Muscle of leg (tissue), 3 donors: ENCODE measurements at regions not wholly inside any gene's neighbourhood (a gene's known extent, or its start where the extent isn't known, plus 50 kb on each side); places are given as distances from the start of the nearest gene placed in this dataset.
A peak's percentile ranks its signal among the peaks of the same experiment; 100 is the strongest.
"Not testable (repeated sequence)": the region's sequence is repeated elsewhere in the genome, so short reads cannot be mapped to it uniquely, and the experiment has no call there.

Source experiments
- DNase-seq: peaks from one replicate; pipeline ENCODE4 v3.0.0; 2013
- H3K27ac ChIP-seq: one replicate; pipeline ENCODE4 v1.5.1; 2013; ENCODE audit warnings: mild to moderate bottlenecking, low read length, control low read depth
- H3K27me3 ChIP-seq: one replicate; pipeline ENCODE4 v1.6.1; 2013; ENCODE audit warnings: low read length; ENCODE audit not compliant: control insufficient read depth, insufficient read depth
- H3K36me3 ChIP-seq: one replicate; pipeline ENCODE4 v1.6.1; 2013; ENCODE audit warnings: low read length; ENCODE audit not compliant: control insufficient read depth, insufficient read depth
- H3K4me1 ChIP-seq: one replicate; pipeline ENCODE4 v1.6.1; 2013; ENCODE audit warnings: low read length; ENCODE audit not compliant: control insufficient read depth, insufficient read depth
- H3K4me3 ChIP-seq: one replicate; pipeline ENCODE4 v1.5.1; 2013; ENCODE audit warnings: low read length, control low read depth
- H3K9me3 ChIP-seq: replicated peaks from 2 replicates; pipeline ENCODE4 v1.6.1; 2013; ENCODE audit warnings: low read depth, low read length; ENCODE audit not compliant: control insufficient read depth
- WGBS: methylation state at CpG from one replicate; pipeline ENCODE4 v1.1.5; 2013; ENCODE audit warnings: missing lambda C conversion rate; ENCODE audit not compliant: insufficient coverage; 5-methylcytosine and 5-hydroxymethylcytosine counted together

GRCh38 chr9:26673261-26673660, 219.3 kb downstream of the CAAP1 start:
- Histone ChIP-seq H3K4me1 (no peaks in the 10 kb centered on the region), H3K27ac (no peak overlapping the region), H3K36me3 (no peaks in the 10 kb centered on the region), H3K27me3 (no peaks in the 10 kb centered on the region), H3K4me3 (no peak overlapping the region), H3K9me3 (no peaks in the 10 kb centered on the region)
- no peak for DNase-seq

- Histone ChIP-seq H3K36me3 (no peaks in the 10 kb centered on the region), H3K4me1 (no peaks in the 10 kb centered on the region), H3K9me3 (no peaks in the 10 kb centered on the region), H3K27me3 (no peaks in the 10 kb centered on the region), H3K27ac (no peak overlapping the region), H3K4me3 (no peak overlapping the region)
- DNase-seq: peak; percentile 40
- WGBS: 86% methylated on average over 2 of the region's 5 CpGs
Measured at GRCh38 chr9:26669701-26670670, 222.6 kb downstream of the CAAP1 start.

- no peaks in the 10 kb centered on the region for H3K27me3 ChIP-seq
- H3K9me3 ChIP-seq: no peaks in the 10 kb centered on the region
- no peaks in the 10 kb centered on the region for H3K4me1 ChIP-seq
- H3K4me3 ChIP-seq: no peak overlapping the region
- no peak overlapping the region for H3K27ac ChIP-seq
- no peaks in the 10 kb centered on the region for H3K36me3 ChIP-seq
- DNase-seq: peak; percentile 39
- WGBS: no CpG with 5 or more reads among the region's 1 CpG
Measured at GRCh38 chr9:26667882-26668281, 224.7 kb downstream of the CAAP1 start.

GRCh38 chr9:26665666-26666065, 226.9 kb downstream of the CAAP1 start:
- Histone ChIP-seq H3K27ac (no peak overlapping the region), H3K4me3 (no peak overlapping the region), H3K4me1 (no peaks in the 10 kb centered on the region), H3K36me3 (no peaks in the 10 kb centered on the region), H3K9me3 (no peaks in the 10 kb centered on the region), H3K27me3 (no peaks in the 10 kb centered on the region)
- WGBS: 45% methylated on average over 3 of the region's 3 CpGs
- no peak for DNase-seq

GRCh38 chr9:26664087-26664773, 228.4 kb downstream of the CAAP1 start:
- H3K4me3 ChIP-seq, H3K27ac ChIP-seq, H3K4me1 ChIP-seq, DNase-seq, H3K27me3 ChIP-seq, H3K36me3 ChIP-seq, H3K9me3 ChIP-seq: not testable (repeated sequence)
- 97% methylated on average over 39 of the region's 49 CpGs for WGBS

- no peaks in the 10 kb centered on the region for H3K27me3 ChIP-seq
- DNase-seq: no peak
- H3K4me3 ChIP-seq: no peak overlapping the region
- no CpG with 5 or more reads among the region's 1 CpG for WGBS
- no peak overlapping the region for H3K27ac ChIP-seq
- H3K36me3 ChIP-seq: no peaks in the 10 kb centered on the region
- H3K4me1 ChIP-seq: no peaks in the 10 kb centered on the region
- no peaks in the 10 kb centered on the region for H3K9me3 ChIP-seq
Measured at GRCh38 chr9:26662476-26662875, 230.1 kb downstream of the CAAP1 start.

- Histone ChIP-seq H3K9me3 (no peaks in the 10 kb centered on the region), H3K27me3 (no peaks in the 10 kb centered on the region), H3K4me3 (no peak overlapping the region), H3K4me1 (no peaks in the 10 kb centered on the region), H3K36me3 (no peaks in the 10 kb centered on the region), H3K27ac (no peak overlapping the region)
- no CpG with 5 or more reads among the region's 3 CpGs for WGBS
- no peak for DNase-seq
Measured at GRCh38 chr9:26658476-26658875, 234.1 kb downstream of the CAAP1 start.

- Histone ChIP-seq H3K27ac (no peak overlapping the region), H3K27me3 (no peaks in the 10 kb centered on the region), H3K9me3 (no peaks in the 10 kb centered on the region), H3K4me3 (no peak overlapping the region), H3K36me3 (no peaks in the 10 kb centered on the region), H3K4me1 (no peaks in the 10 kb centered on the region)
- WGBS: no CpG with 5 or more reads among the region's 2 CpGs
- DNase-seq: no peak
Measured at GRCh38 chr9:26657958-26658357, 234.6 kb downstream of the CAAP1 start.

GRCh38 chr9:26656003-26656870, 236.4 kb downstream of the CAAP1 start:
- Histone ChIP-seq H3K4me1 (no peaks in the 10 kb centered on the region), H3K27me3 (no peaks in the 10 kb centered on the region), H3K9me3 (no peaks in the 10 kb centered on the region), H3K4me3 (no peak overlapping the region), H3K36me3 (no peaks in the 10 kb centered on the region), H3K27ac (no peak overlapping the region)
- peak; percentile 61 for DNase-seq
- 9% methylated on average over 4 of the region's 14 CpGs for WGBS

GRCh38 chr9:26655166-26655565, 237.4 kb downstream of the CAAP1 start:
- no peaks in the 10 kb centered on the region for H3K27me3 ChIP-seq
- WGBS: no CpG with 5 or more reads among the region's 6 CpGs
- no peak overlapping the region for H3K27ac ChIP-seq
- H3K4me1 ChIP-seq: no peaks in the 10 kb centered on the region
- no peak overlapping the region for H3K4me3 ChIP-seq
- H3K9me3 ChIP-seq: no peaks in the 10 kb centered on the region
- DNase-seq: no peak
- no peaks in the 10 kb centered on the region for H3K36me3 ChIP-seq
